Fibroblast of skin of back (primary cell): ENCODE measurements at regions not wholly inside any gene's neighbourhood (a gene's known extent, or its start where the extent isn't known, plus 50 kb on each side); places are given as distances from the start of the nearest gene placed in this dataset.
A peak's percentile ranks its signal among the peaks of the same experiment; 100 is the strongest.
"Not testable (repeated sequence)": the region's sequence is repeated elsewhere in the genome, so short reads cannot be mapped to it uniquely, and the experiment has no call there.

Source experiments
- DNase-seq: peaks from one replicate; pipeline ENCODE4 v3.0.0-alpha.2; 2013

DNA sequence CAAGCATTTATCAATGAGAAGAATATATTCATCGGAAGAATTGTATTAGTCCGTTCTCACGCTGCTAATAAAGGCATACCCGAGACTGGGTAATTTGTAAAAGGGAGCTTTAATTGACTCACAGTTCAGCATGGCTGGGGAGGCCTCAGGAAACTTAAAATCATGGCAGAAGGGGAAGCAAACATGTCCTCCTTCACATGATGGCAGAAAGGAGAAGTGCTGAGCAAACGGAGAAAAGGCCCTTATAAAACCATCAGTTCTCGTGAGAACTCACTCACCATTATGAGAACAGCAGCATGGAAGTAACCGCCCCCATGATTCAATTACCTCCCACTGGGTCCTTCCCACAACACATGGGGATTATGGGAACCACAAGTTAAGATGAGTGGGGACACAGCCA is 1688.2 kb downstream of the SPATA31A7 start:
- not testable (repeated sequence) for DNase-seq

DNA sequence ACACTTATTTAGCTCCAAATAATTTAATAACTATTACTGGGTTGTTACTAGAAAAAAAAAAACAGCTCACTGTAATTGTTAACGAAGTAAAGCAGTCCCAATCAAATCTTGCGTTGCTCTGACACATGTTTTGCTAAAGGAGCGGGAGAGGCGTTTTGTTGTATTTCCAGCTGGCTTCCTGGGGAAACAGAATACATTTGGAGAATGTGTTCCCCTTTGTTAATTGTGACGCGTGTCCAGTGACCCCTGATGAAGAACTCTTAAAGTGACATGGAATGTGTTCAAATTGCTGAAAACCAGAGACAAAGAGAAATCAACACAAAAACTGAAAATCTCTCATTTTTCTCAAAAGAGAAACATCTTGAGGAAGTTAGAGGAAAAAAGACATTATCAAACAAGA is 1690.6 kb downstream of the SPATA31A7 start:
- not testable (repeated sequence) for DNase-seq

GRCh38 chr9:62880971-62881370 is 1691.1 kb downstream of the SPATA31A7 start:
- not testable (repeated sequence) for DNase-seq

DNA sequence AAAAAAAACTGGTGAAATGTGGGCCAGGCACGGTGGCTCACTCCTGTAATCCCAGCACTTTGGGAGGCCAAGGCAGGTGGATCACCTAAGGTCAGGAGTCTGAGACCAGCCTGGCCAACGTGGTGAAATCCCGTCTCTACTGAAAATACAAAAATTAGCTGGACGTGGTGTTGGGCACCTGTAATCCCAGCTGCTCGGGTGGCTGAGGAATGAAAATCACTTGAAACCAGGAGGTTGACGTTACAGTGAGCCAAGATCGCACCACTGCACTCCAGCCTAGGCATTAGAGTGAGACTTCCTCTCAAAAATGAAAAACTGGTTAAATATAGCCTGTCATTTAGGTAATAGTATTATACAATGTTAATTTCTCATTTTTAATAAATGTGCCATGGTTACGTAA is 1692.0 kb downstream of the SPATA31A7 start:
- DNase-seq: not testable (repeated sequence)

DNA sequence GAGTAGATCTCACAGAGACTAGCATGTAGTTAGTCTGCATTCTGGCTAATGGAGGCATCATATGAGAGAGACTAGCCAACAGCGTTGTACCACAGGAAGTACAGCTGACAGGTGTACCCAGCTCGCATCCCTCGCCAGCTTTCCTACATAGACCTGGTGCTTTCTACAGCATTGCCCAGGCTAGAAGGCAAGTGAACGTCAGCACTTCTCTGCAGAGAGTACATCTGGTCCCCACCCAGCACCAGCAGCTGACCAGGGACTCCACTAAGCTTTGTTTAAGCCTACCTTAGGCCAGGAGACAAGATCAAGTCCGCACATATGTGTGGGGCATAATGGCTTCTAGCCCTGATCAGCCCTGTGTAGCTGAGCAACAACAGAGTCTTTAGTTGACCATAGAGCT is 1692.9 kb downstream of the SPATA31A7 start:
- not testable (repeated sequence) for DNase-seq

GRCh38 chr9:62896692-62897091 is 1706.9 kb downstream of the SPATA31A7 start:
- not testable (repeated sequence) for DNase-seq

- DNase-seq: peak; percentile 32
These were observed 1707.8 kb downstream of the SPATA31A7 start for GRCh38 chr9:62897411-62898225.

DNA sequence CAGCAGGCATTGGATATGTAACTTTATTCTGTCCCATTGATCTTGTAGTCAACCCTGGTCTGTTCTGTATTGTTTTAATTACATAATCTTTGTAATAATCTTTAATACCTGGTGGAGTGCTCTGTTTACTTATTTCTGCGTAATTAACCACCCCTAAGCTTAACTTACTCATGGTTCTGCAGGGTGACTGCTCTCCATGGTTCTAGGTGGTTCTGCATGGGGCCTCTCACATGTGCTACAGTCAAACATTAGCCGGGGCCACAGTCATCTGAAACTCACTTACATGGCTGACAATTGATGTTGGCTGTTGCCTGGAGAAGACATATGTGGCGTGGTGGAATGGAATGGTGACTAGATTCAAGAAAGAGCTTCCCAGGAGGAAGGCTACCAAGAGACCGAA is 1709.8 kb downstream of the SPATA31A7 start:
- not testable (repeated sequence) for DNase-seq

- not testable (repeated sequence) for DNase-seq
These were observed 1714.2 kb downstream of the SPATA31A7 start for GRCh38 chr9:62904061-62904460.

DNA sequence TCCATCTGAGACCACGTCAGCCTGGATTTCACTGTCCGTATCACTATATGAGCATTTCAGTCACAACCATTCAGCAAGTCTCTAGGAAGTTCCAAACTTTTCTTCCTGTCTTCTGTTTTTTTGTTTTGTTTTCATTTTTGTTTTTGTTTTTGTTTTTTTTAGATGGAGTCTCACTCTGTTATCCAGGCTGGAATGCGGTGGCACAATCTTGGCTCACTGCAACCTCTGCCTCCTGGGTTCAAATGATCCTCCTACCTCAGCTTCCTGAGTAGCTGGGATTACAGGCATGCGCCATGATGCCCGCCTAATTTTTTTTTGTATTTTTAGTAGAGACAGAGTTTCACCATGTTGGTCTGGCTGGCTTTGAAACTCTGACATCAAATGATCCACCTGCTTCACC is 1715.9 kb downstream of the SPATA31A7 start:
- not testable (repeated sequence) for DNase-seq

DNA sequence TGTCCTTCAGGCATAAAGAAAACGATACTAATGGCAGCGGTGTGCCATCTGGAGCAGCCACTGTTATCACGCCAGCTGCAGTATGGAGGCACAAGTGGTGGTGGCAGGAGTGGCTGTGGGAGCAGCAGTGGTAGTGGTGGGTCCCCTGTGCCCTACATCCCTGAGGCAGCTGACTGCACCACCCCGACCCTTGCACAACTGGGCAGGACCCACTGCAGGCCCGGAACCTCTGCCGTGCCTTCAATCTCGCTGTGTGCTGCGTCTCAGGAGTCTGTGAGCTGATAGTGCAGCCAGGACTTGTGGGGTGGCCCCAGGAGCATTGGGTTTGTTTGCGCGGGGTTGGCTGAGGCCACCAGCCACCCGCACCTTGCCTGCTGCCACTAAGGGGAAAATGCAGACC is 1718.0 kb downstream of the SPATA31A7 start:
- DNase-seq: not testable (repeated sequence)

GRCh38 chr9:62908271-62908670 is 1718.4 kb downstream of the SPATA31A7 start:
- not testable (repeated sequence) for DNase-seq

DNA sequence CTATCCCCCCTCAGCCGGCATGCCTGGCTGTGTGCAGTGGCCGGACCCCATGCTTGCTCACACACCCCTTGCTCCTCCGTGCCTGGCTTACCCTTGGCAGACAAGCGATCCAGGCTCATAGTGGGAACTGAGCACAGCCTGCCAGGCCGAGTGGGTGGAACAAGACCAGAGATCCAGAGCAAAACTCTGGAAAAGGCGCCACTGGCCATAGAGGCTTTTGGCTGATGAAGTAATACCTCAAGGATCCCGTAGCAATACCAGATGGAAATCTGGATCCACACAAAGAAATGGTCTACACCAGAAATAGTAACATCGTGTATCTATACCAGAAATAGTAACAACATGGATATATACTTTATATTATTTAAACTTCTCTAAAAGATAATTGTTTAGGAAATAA is 1719.6 kb downstream of the SPATA31A7 start:
- not testable (repeated sequence) for DNase-seq

- not testable (repeated sequence) for DNase-seq
These were observed 1722.4 kb downstream of the SPATA31A7 start for GRCh38 chr9:62912278-62912677.

DNA sequence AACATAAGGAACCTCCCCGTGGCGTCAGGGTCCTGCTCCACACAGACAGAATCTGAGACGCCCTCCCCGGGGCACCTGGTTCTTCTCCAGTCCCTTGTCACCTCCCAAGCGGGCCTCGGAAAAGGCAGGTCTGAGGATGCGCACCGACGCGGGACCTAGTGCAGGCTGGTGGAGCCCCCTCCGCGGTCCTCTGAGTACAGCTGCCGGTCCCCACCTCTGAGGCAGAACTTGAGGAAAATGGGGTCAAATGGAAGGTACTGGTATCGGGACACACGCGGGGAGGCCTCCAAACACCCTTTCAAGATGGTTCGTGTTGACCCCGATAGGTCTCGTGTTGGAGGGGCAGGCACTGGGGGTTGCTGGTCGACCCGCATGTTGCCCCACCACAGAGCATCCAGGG is 1725.3 kb downstream of the SPATA31A7 start:
- not testable (repeated sequence) for DNase-seq

GRCh38 chr9:62915661-62916060 is 1725.8 kb downstream of the SPATA31A7 start:
- not testable (repeated sequence) for DNase-seq

- not testable (repeated sequence) for DNase-seq
These were observed 1729.0 kb downstream of the SPATA31A7 start for GRCh38 chr9:62918648-62919385.

DNA sequence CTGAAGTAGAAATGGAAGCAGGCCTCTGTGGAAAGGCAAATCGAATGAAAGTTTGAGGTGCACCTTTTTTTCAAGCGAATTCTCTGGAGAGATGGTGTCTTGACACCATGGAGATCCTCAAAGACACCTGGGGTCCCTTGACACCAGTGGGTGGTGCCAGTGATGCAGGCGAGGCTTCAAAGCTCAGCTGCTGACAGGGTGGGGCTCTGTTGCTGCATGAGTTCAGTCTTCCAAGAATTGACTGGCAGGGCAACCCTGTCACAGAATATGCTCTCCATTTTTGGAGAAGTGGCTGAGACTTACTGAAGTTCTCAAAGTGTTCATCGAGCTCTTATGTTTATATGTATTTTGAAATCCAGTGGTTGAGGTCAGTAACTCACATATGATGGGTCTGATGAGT is 1741.6 kb downstream of the SPATA31A7 start:
- DNase-seq: not testable (repeated sequence)

GRCh38 chr9:62952840-62953239 is 1763.0 kb downstream of the SPATA31A7 start:
- not testable (repeated sequence) for DNase-seq
